Endothelial cell (in vitro differentiated cells): ENCODE measurements at regions not wholly inside any gene's neighbourhood (a gene's known extent, or its start where the extent isn't known, plus 50 kb on each side); places are given as distances from the start of the nearest gene placed in this dataset.
"Not testable (repeated sequence)": the region's sequence is repeated elsewhere in the genome, so short reads cannot be mapped to it uniquely, and the experiment has no call there.

ENCODE experiments used
- DNase-seq: peaks from one replicate; pipeline ENCODE4 v3.0.0; 2021; ENCODE audit warnings: low spot score
- H3K27ac Mint-ChIP-seq: one replicate; pipeline ENCODE4 v1.8.0; 2021; ENCODE audit warnings: mixed read lengths, inconsistent platforms; ENCODE audit not compliant: unreplicated experiment
- H3K27me3 Mint-ChIP-seq: one replicate; pipeline ENCODE4 v1.8.0; 2021; ENCODE audit warnings: mild to moderate bottlenecking, moderate library complexity, mixed read lengths, inconsistent platforms; ENCODE audit not compliant: unreplicated experiment
- H3K36me3 Mint-ChIP-seq: one replicate; pipeline ENCODE4 v1.8.0; 2021; ENCODE audit warnings: mild to moderate bottlenecking, low read depth, mixed read lengths, inconsistent platforms; ENCODE audit not compliant: unreplicated experiment
- H3K4me1 Mint-ChIP-seq: one replicate; pipeline ENCODE4 v1.8.0; 2021; ENCODE audit warnings: mild to moderate bottlenecking, mixed read lengths, inconsistent platforms; ENCODE audit not compliant: unreplicated experiment
- H3K4me3 Mint-ChIP-seq: one replicate; pipeline ENCODE4 v1.8.0; 2021; ENCODE audit warnings: mild to moderate bottlenecking, mixed read lengths, inconsistent platforms; ENCODE audit not compliant: unreplicated experiment
- H3K9me3 Mint-ChIP-seq: one replicate; pipeline ENCODE4 v1.8.0; 2021; ENCODE audit warnings: mixed read lengths, inconsistent platforms; ENCODE audit not compliant: unreplicated experiment
- CTCF ChIP-seq: fragments of 200-600 bp; sonication (generic); IDR thresholded peaks from one replicate; pipeline ENCODE4 v1.5.0; 2021; ENCODE audit warnings: antibody characterized with exemption; ENCODE audit not compliant: unreplicated experiment

GRCh38 chr6:67952121-67952520, 683.0 kb upstream of the ADGRB3 start:
- Mint-ChIP-seq H3K9me3 (peaks cover 10% of the 10 kb centered on the region), H3K4me3 (no peak overlapping the region), H3K27me3 (peaks cover 1% of the 10 kb centered on the region), H3K4me1 (no peaks in the 10 kb centered on the region), H3K36me3 (peaks cover 3% of the 10 kb centered on the region), H3K27ac (no peak overlapping the region)
- DNase-seq: no peak
- no peak for TF ChIP-seq CTCF

- not testable (repeated sequence) for H3K4me3 Mint-ChIP-seq, H3K27ac Mint-ChIP-seq, H3K27me3 Mint-ChIP-seq, DNase-seq, H3K9me3 Mint-ChIP-seq, H3K36me3 Mint-ChIP-seq, H3K4me1 Mint-ChIP-seq
Observed at GRCh38 chr6:67947762-67948161, 687.3 kb upstream of the ADGRB3 start.

- Mint-ChIP-seq H3K27me3 (no peaks in the 10 kb centered on the region), H3K9me3 (no peaks in the 10 kb centered on the region), H3K4me3 (no peak overlapping the region), H3K36me3 (no peaks in the 10 kb centered on the region), H3K27ac (no peak overlapping the region), H3K4me1 (no peaks in the 10 kb centered on the region)
- DNase-seq: no peak
- no peak for TF ChIP-seq CTCF
Observed at GRCh38 chr6:67935976-67936477, 699.1 kb upstream of the ADGRB3 start.

- Mint-ChIP-seq H3K9me3 (no peaks in the 10 kb centered on the region), H3K4me1 (no peaks in the 10 kb centered on the region), H3K4me3 (no peak overlapping the region), H3K27ac (no peak overlapping the region), H3K27me3 (no peaks in the 10 kb centered on the region), H3K36me3 (no peaks in the 10 kb centered on the region)
- peak; percentile 12 for DNase-seq
- no peak for TF ChIP-seq CTCF
Observed at GRCh38 chr6:67933278-67933677, 701.8 kb upstream of the ADGRB3 start.

- H3K4me1 Mint-ChIP-seq, H3K4me3 Mint-ChIP-seq, DNase-seq: not testable (repeated sequence)
Observed at GRCh38 chr6:67922588-67922987, 712.5 kb upstream of the ADGRB3 start.

GRCh38 chr6:67920040-67920439, 715.0 kb upstream of the ADGRB3 start:
- not testable (repeated sequence) for H3K36me3 Mint-ChIP-seq, H3K27ac Mint-ChIP-seq, H3K9me3 Mint-ChIP-seq, DNase-seq, H3K27me3 Mint-ChIP-seq, H3K4me3 Mint-ChIP-seq, H3K4me1 Mint-ChIP-seq

More at GRCh38 chr6:67922588-67922987, 712.5 kb upstream of the ADGRB3 start:
- H3K9me3 Mint-ChIP-seq, H3K27me3 Mint-ChIP-seq, H3K27ac Mint-ChIP-seq, H3K36me3 Mint-ChIP-seq: not testable (repeated sequence)
